Upper lobe of left lung (tissue), 6 donors: ENCODE measurements at regions not wholly inside any gene's neighbourhood (a gene's known extent, or its start where the extent isn't known, plus 50 kb on each side); places are given as distances from the start of the nearest gene placed in this dataset.

Experiments
- ATAC-seq, 2 donors: fragments of 200-7000 bp; cut with Tn5 transposase; one replicate each; pipeline ENCODE4 v1.9.1; 2022; ENCODE audit warnings: mild to moderate bottlenecking in 2 of 2, moderate library complexity in 2 of 2; ENCODE audit not compliant: low FRiP score in 2 of 2
- DNase-seq, 2 donors: peaks; one replicate each; pipeline ENCODE4 v3.0.0-alpha.2; 2019 to 2020
- H3K27ac ChIP-seq, 4 donors: fragments of 200-600 bp; sonication (generic); one replicate each; pipeline ENCODE4 v1.5.1; 2016 to 2019
- H3K27me3 ChIP-seq, 4 donors: fragments of 200-600 bp; sonication (generic); one replicate each; pipeline ENCODE4 v1.5.1; 2017 to 2019
- H3K36me3 ChIP-seq, 4 donors: fragments of 200-600 bp; sonication (generic); one replicate each; pipeline ENCODE4 v1.5.1; 2016 to 2019
- H3K4me1 ChIP-seq, 4 donors: fragments of 200-600 bp; sonication (generic); one replicate each; pipeline ENCODE4 v1.5.1; 2018 to 2019
- H3K4me3 ChIP-seq, 4 donors: fragments of 200-600 bp; sonication (generic); one replicate each; pipeline ENCODE4 v1.5.1; 2017 to 2019; ENCODE audit warnings: mild to moderate bottlenecking in 2 of 4, moderate library complexity in 1 of 4
- H3K9me3 ChIP-seq, 4 donors: fragments of 200-600 bp; sonication (generic); one replicate each; pipeline ENCODE4 v1.5.1; 2018 to 2019
- EP300 ChIP-seq, 4 donors: sonication (generic); formaldehyde crosslinking; IDR thresholded peaks; one replicate each; pipeline ENCODE4 v1.5.1; 2017; ENCODE audit warnings: antibody characterized with exemption in 4 of 4, control low read depth in 2 of 4
- POLR2A ChIP-seq, 4 donors: fragments of 450-650 bp; IDR thresholded peaks; one replicate each; pipeline ENCODE4 v1.5.1; 2016 to 2017; ENCODE audit warnings: antibody characterized with exemption in 4 of 4, mild to moderate bottlenecking in 2 of 4
- POLR2AphosphoS5 ChIP-seq, 2 donors: sonication (generic); formaldehyde crosslinking; IDR thresholded peaks; one replicate each; pipeline ENCODE4 v1.5.1; 2017; ENCODE audit warnings: antibody characterized with exemption in 2 of 2
- WGBS, 2 donors: methylation state at CpG; one replicate each; pipeline ENCODE4 v1.1.5; 2017 to 2018; 5-methylcytosine and 5-hydroxymethylcytosine counted together
- TF ChIP-seq, protein P1 (sequence below), 6 experiments: fragments of 450-650 bp in 4 of 6; fragments of 200-600 bp in 2 of 6; sonication (generic) in 2 of 6; IDR thresholded peaks; one replicate each; pipeline ENCODE4 v1.5.1; 2016 to 2019; ENCODE audit warnings: antibody characterized with exemption in 6 of 6
- donor health status: DM: no; HTN: no; CAD: no; lungs with moderate emphysema.
- donor health status: DM: no; HTN: yes; CAD: no; lungs with severe emphysema.

DNA sequence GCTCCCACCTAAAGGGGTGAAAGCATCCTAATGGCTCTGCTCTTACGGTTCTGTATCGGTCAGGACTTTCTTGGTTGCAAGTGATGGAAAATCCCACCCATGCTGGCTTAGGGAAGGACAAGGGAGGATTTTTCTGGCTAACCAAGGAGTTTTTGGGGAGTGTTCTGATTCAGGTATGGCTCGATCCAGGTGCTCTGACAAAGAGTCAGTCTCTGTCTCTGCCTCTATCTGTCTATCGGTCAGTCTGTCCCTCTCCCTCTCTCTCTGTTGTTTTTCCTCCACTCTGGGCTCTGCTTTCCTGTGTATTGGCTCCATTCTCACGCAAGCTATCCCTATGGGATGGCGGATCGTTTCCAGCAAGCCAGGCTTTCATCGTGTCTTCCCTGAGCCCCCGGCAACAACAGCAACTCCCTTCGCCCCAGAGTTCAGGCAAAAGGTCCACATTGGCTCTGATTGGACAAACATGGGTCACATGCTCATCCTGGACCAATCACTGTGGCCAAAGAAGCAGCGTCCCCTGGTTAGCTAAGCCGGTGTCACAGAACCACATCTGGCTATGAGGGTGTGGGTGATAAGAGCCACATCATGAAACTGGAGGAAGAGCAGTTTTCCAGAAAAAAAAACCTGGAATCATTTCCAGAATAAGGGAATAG, 160.3 kb downstream of the BMP7 start:
- Histone ChIP-seq H3K27ac (no peak overlapping the region), H3K9me3 (no peaks in the 10 kb centered on the region), H3K36me3 (no peaks in the 10 kb centered on the region), H3K27me3 (no peaks in the 10 kb centered on the region), H3K4me1 (no peaks in the 10 kb centered on the region), H3K4me3 (no peak overlapping the region)
- TF ChIP-seq, protein P1, sequence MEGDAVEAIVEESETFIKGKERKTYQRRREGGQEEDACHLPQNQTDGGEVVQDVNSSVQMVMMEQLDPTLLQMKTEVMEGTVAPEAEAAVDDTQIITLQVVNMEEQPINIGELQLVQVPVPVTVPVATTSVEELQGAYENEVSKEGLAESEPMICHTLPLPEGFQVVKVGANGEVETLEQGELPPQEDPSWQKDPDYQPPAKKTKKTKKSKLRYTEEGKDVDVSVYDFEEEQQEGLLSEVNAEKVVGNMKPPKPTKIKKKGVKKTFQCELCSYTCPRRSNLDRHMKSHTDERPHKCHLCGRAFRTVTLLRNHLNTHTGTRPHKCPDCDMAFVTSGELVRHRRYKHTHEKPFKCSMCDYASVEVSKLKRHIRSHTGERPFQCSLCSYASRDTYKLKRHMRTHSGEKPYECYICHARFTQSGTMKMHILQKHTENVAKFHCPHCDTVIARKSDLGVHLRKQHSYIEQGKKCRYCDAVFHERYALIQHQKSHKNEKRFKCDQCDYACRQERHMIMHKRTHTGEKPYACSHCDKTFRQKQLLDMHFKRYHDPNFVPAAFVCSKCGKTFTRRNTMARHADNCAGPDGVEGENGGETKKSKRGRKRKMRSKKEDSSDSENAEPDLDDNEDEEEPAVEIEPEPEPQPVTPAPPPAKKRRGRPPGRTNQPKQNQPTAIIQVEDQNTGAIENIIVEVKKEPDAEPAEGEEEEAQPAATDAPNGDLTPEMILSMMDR (IDR thresholded peaks at IDR 0.05) = no peak
- TF ChIP-seq EP300 (IDR thresholded peaks at IDR 0.05) (no peak), POLR2A (IDR thresholded peaks at IDR 0.05) (no peak)
- ATAC-seq = no peak
- DNase-seq = no peak
- WGBS, 2 donors = 70 to 74% methylated on average over 12 of the region's 12 CpGs

DNA sequence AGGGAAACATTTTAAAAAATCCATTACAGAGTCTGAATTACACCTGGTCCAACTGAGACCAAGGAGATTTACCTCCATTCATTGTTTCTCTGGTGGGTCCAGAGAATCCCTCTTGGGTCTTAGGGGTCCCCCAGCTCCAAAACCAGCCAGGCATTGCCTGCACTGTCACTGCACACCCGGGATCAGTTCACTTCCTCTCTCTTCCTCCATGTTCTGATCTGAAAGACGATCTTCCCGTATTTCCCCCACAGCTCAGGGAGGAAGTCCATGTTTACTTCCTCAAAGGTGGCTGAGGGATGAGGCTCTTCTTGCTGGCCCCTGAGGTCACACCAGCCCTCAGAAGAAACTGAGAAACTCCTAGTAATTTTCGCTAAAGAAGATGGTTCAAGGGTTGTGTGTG, 159.7 kb downstream of the BMP7 start:
- Histone ChIP-seq H3K4me1 (no peaks in the 10 kb centered on the region), H3K27ac (no peak overlapping the region), H3K36me3 (no peaks in the 10 kb centered on the region), H3K4me3 (no peak overlapping the region), H3K27me3 (no peaks in the 10 kb centered on the region), H3K9me3 (no peaks in the 10 kb centered on the region)
- DNase-seq (no peak), ATAC-seq (no peak)
- TF ChIP-seq, protein P1 (IDR thresholded peaks at IDR 0.05) = no peak
- TF ChIP-seq EP300 (IDR thresholded peaks at IDR 0.05) = no peak
- TF ChIP-seq POLR2AphosphoS5 (IDR thresholded peaks at IDR 0.05) = no peak
- no peak for TF ChIP-seq POLR2A (IDR thresholded peaks at IDR 0.05)
- WGBS, 2 donors = 32 to 38% methylated on average over 4 of the region's 4 CpGs

DNA sequence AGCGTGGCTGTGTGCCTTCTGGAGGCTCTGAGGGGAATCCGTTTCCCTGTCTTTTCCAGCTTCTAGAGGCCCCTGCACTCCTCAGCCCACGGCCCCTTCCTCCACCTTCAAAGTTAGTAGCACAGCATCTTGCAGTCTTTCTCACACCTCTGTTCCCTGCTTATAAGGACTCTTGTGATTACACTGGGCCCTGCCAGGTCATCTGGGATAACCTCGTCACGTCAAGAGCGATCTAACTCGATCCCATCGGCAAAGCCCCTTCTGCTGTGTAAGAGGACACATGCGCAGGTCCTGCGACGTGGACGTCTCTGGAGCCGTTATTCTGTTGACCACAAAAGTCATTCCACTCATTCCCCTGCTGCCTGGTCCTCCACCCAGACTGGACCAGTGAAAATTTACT, 159.2 kb downstream of the BMP7 start:
- WGBS, 2 donors = 78 to 79% methylated on average over 13 of the region's 13 CpGs
- Histone ChIP-seq H3K27me3 (no peaks in the 10 kb centered on the region), H3K9me3 (no peaks in the 10 kb centered on the region), H3K36me3 (no peaks in the 10 kb centered on the region), H3K4me3 (no peak overlapping the region), H3K27ac (no peak overlapping the region), H3K4me1 (no peaks in the 10 kb centered on the region)
- no peak for ATAC-seq
- TF ChIP-seq, protein P1 (IDR thresholded peaks at IDR 0.05) = no peak
- TF ChIP-seq POLR2AphosphoS5 (IDR thresholded peaks at IDR 0.05) (no peak), POLR2A (IDR thresholded peaks at IDR 0.05) (no peak), EP300 (IDR thresholded peaks at IDR 0.05) (no peak)
- no peak for DNase-seq

DNA sequence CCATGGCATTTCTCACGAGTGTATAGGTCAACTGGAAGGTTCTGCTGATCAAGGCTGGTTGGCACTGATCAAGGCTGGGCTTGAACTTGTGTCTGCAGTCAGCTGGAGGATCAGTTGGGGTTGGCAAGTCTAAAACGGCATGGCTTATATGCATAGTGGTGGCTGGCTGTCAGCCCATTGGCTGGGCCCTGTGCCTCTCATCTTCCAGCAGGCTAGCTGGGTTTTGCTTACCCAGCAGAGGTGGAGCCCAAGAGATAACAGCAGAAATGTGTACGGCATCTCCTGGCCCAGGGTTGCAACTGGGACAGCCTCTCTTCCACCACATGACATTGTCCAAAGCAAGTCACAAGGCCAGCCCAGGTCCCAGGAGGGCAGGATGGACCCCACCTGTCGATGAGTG, 158.2 kb downstream of the BMP7 start:
- H3K36me3 ChIP-seq = no peaks in the 10 kb centered on the region
- no peaks in the 10 kb centered on the region for H3K27me3 ChIP-seq
- DNase-seq (no peak), ATAC-seq (no peak)
- no peaks in the 10 kb centered on the region for H3K9me3 ChIP-seq
- TF ChIP-seq POLR2A (IDR thresholded peaks at IDR 0.05) = no peak
- TF ChIP-seq POLR2AphosphoS5 (IDR thresholded peaks at IDR 0.05) = no peak
- no peak for TF ChIP-seq EP300 (IDR thresholded peaks at IDR 0.05)
- TF ChIP-seq, protein P1 (IDR thresholded peaks at IDR 0.05) = no peak
- 56 to 66% methylated on average over 3 to 4 of the region's 4 CpGs for WGBS, 2 donors
- no peak overlapping the region for H3K27ac ChIP-seq
- no peaks in the 10 kb centered on the region for H3K4me1 ChIP-seq
- H3K4me3 ChIP-seq = no peak overlapping the region
